Neural cell (in vitro differentiated cells): ENCODE measurements at regions not wholly inside any gene's neighbourhood (a gene's known extent, or its start where the extent isn't known, plus 50 kb on each side); places are given as distances from the start of the nearest gene placed in this dataset.
"Not testable (repeated sequence)": the region's sequence is repeated elsewhere in the genome, so short reads cannot be mapped to it uniquely, and the experiment has no call there.

Source experiments
- H2AFZ ChIP-seq: fragments of 200-600, 300-800 bp; sonication (generic), shearing (Covaris generic); 2 replicates; pipeline ENCODE4 v1.6.0; 2014; ENCODE audit warnings: low read depth, mild to moderate bottlenecking, antibody characterized with exemption, low read length, moderate library complexity
- H3F3A ChIP-seq: fragments of 200-600 bp; shearing (Covaris generic); 2 replicates; pipeline ENCODE4 v1.6.1; 2016; ENCODE audit warnings: mild to moderate bottlenecking, moderate library complexity, mixed read lengths, antibody characterized with exemption, low read length; ENCODE audit not compliant: insufficient read depth, poor library complexity, severe bottlenecking
- H3K27ac ChIP-seq: fragments of 200-600, 300-800 bp; sonication (generic), shearing (Covaris generic); 2 replicates; pipeline ENCODE4 v1.5.1; 2014; ENCODE audit warnings: mild to moderate bottlenecking, low read length, moderate library complexity
- H3K27me3 ChIP-seq: fragments of 300-800, 200-600 bp; sonication (generic), shearing (Covaris generic); 2 replicates; pipeline ENCODE4 v1.6.0; 2014; ENCODE audit warnings: mild to moderate bottlenecking, low read depth, low read length, moderate library complexity; ENCODE audit not compliant: insufficient read depth
- H3K36me3 ChIP-seq: fragments of 300-800, 200-600 bp; sonication (generic), shearing (Covaris generic); 2 replicates; pipeline ENCODE4 v1.5.1; 2014; ENCODE audit warnings: mild to moderate bottlenecking, antibody characterized with exemption, low read length, moderate library complexity; ENCODE audit not compliant: insufficient read depth
- H3K4me2 ChIP-seq: fragments of 300-800, 200-600 bp; sonication (generic), shearing (Covaris generic); 2 replicates; pipeline ENCODE4 v1.6.0; 2014; ENCODE audit warnings: mild to moderate bottlenecking, low read length
- H3K4me3 ChIP-seq: fragments of 300-800, 200-600 bp; sonication (generic), shearing (Covaris generic); 2 replicates; pipeline ENCODE4 v1.5.1; 2014; ENCODE audit warnings: mild to moderate bottlenecking, low read length, moderate library complexity
- H3K79me2 ChIP-seq: fragments of 200-600 bp; shearing (Covaris generic); replicated peaks from 2 replicates; pipeline ENCODE4 v1.6.0; 2014; ENCODE audit warnings: mild to moderate bottlenecking, low read length, moderate library complexity; ENCODE audit not compliant: insufficient read depth
- H3K9ac ChIP-seq: fragments of 300-800, 200-600 bp; sonication (generic), shearing (Covaris generic); 2 replicates; pipeline ENCODE4 v1.6.1; 2016; ENCODE audit warnings: mild to moderate bottlenecking, low read length, mixed read lengths
- H3K9me2 ChIP-seq: fragments of 200-600 bp; shearing (Covaris generic); 2 replicates; pipeline ENCODE4 v1.6.1; 2016; ENCODE audit warnings: mild to moderate bottlenecking, low read length, mixed read lengths; ENCODE audit not compliant: insufficient read depth
- H3K9me3 ChIP-seq: fragments of 200-600, 300-800 bp; sonication (generic), shearing (Covaris generic); 2 replicates; pipeline ENCODE4 v1.6.1; 2016; ENCODE audit warnings: mild to moderate bottlenecking, mixed run types, low read length, moderate library complexity, mixed read lengths
- H4K20me1 ChIP-seq: fragments of 200-600 bp; shearing (Covaris generic); 2 replicates; pipeline ENCODE4 v1.6.1; 2016; ENCODE audit warnings: mild to moderate bottlenecking, mixed run types; ENCODE audit not compliant: insufficient read depth

DNA sequence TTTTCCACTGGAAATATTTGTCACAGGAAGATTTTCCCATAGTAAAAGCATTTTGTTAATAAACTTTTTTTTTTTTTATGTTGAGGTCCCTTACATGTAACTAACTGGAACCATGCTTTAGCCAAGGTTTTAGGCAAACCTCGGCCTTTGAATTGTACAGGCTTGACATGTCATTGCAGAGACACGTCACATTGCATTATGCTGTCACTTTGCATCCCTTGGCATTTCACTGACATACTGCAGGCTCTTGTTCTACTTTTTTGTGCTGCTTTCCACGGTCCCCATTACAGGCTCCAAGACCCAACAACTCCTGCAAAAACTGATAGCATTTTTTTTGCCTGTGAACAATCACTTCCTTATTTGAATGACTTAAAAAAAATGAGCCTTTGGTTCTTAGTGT lies 724.3 kb downstream of the TTLL7 start:
- H3K27me3 ChIP-seq, H3K27ac ChIP-seq, H3K36me3 ChIP-seq, H4K20me1 ChIP-seq, H3K79me2 ChIP-seq, H3K4me2 ChIP-seq, H3K9me2 ChIP-seq, H2AFZ ChIP-seq, H3K4me3 ChIP-seq, H3K9ac ChIP-seq, H3K9me3 ChIP-seq, H3F3A ChIP-seq: not testable (repeated sequence)

GRCh38 chr1:83272484-83272883 lies 726.4 kb downstream of the TTLL7 start:
- not testable (repeated sequence) for H3K4me3 ChIP-seq, H3F3A ChIP-seq, H3K27ac ChIP-seq, H3K9ac ChIP-seq, H3K4me2 ChIP-seq, H3K9me2 ChIP-seq, H2AFZ ChIP-seq, H3K79me2 ChIP-seq, H3K27me3 ChIP-seq, H3K9me3 ChIP-seq, H3K36me3 ChIP-seq, H4K20me1 ChIP-seq

DNA sequence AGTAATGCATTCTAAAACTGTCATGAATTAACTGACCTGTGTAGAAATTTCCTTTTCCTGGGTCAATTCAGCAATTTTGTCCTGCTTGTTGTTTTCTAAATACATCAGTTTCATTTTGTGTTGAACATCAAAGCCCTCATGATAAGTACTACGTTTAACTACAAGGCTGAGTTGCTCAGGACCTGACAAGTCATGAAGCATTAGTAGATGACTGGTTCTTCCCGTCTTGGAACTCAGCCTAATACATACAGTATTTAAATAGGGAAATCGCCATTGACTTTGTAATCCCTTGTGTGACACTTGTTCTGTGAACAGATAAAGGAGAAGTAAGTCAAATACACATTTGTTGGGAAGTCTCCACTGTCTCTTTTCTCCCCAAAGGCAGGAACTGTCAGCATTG lies 727.1 kb downstream of the TTLL7 start:
- not testable (repeated sequence) for H3K9ac ChIP-seq, H3K9me2 ChIP-seq, H4K20me1 ChIP-seq, H3K9me3 ChIP-seq, H3K4me2 ChIP-seq, H3K27ac ChIP-seq, H3K79me2 ChIP-seq, H3K4me3 ChIP-seq, H3F3A ChIP-seq, H2AFZ ChIP-seq, H3K36me3 ChIP-seq, H3K27me3 ChIP-seq

GRCh38 chr1:83270801-83271200 lies 728.1 kb downstream of the TTLL7 start:
- not testable (repeated sequence) for H3K9me3 ChIP-seq, H3K9me2 ChIP-seq, H3K4me2 ChIP-seq, H3K9ac ChIP-seq, H3K4me3 ChIP-seq, H3K27me3 ChIP-seq, H2AFZ ChIP-seq, H3K36me3 ChIP-seq, H3F3A ChIP-seq, H3K27ac ChIP-seq, H3K79me2 ChIP-seq, H4K20me1 ChIP-seq

DNA sequence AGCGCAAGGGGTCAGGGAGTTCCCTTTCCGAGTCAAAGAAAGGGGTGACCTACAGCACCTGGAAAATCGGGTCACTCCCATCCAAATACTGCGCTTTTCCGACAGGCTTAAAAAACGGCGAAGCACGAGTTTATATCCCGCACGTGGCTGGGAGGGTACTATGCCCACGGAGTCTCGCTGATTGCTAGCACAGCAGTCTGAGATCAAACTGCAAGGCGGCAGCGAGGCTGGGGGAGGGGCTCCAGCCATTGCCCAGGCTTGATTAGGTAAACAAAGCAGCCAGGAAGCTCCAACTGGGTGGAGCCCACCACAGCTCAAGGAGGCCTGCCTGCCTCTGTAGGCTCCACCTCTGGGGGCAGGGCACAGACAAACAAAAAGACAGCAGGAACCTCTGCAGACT lies 735.1 kb downstream of the TTLL7 start:
- H3K9me2 ChIP-seq, H3K36me3 ChIP-seq, H2AFZ ChIP-seq, H3K4me2 ChIP-seq, H4K20me1 ChIP-seq, H3K27me3 ChIP-seq, H3K9ac ChIP-seq, H3K27ac ChIP-seq, H3K4me3 ChIP-seq, H3F3A ChIP-seq, H3K79me2 ChIP-seq, H3K9me3 ChIP-seq: not testable (repeated sequence)

DNA sequence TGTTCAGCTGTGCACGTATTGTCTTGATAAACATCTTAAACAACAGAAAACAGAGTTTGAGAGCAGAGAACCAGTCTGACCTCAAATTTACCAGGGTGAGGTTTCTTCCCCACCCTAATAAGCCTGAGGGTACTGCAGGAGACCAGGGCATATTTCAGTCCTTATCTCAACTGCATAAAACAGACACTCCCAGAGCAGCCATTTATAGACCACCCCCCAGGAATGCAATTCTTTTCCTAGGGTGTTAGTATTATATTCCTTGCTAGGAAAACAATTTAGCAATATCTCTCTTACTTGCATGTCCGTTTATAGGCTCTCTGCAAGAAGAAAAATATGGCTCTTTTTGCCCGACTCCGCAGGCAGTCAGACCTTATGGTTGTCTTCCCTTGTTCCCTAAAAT lies 747.2 kb downstream of the TTLL7 start:
- H3K27ac ChIP-seq, H3K79me2 ChIP-seq, H3K4me2 ChIP-seq, H3K36me3 ChIP-seq, H4K20me1 ChIP-seq, H3K9me3 ChIP-seq, H2AFZ ChIP-seq, H3K9ac ChIP-seq, H3K27me3 ChIP-seq, H3K9me2 ChIP-seq, H3F3A ChIP-seq, H3K4me3 ChIP-seq: not testable (repeated sequence)

DNA sequence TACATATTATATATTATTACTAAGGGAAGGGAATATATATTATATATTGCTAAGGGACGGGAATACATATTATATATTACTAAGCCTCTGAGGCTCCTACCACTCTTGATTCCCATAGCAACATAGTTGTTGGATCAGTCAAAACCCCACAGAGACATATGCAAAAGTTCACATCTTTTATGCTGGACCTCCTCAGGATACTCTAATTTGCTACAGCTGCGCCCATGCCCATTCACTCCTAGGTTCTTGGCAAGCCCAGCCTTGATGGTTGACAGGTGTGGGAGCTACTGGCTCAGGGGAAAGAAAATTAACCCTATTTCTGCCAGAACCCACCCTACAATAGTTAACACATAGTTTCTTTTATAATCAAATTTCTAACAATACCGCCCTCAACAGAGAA lies 752.2 kb downstream of the TTLL7 start:
- H3K27me3 ChIP-seq, H3K4me3 ChIP-seq, H3K9me2 ChIP-seq, H2AFZ ChIP-seq, H3K79me2 ChIP-seq, H3K27ac ChIP-seq, H3K9me3 ChIP-seq, H3K9ac ChIP-seq, H3F3A ChIP-seq, H4K20me1 ChIP-seq, H3K36me3 ChIP-seq, H3K4me2 ChIP-seq: not testable (repeated sequence)

DNA sequence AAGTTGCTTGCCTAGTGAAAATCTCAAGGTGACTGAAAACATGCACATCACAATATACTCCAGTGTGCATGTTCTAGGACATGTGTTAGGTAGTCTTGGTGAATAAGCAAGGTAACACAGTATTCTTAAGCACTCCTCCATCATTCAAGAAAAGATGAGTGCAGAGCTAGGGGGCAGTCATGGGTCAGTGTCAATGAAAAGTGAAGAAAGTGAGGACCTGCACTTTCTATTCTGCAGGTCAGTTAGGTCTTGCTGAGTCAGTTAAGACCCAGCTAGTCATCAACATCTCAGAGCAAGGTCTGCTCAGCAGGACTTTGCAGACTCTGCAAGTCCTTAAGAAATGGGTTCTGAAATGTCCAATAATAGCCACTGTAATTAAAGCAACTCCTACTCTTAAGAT lies 754.1 kb downstream of the TTLL7 start:
- H3K27me3 ChIP-seq, H3K4me3 ChIP-seq, H3F3A ChIP-seq, H3K9me2 ChIP-seq, H3K9me3 ChIP-seq, H3K4me2 ChIP-seq, H3K9ac ChIP-seq, H3K79me2 ChIP-seq, H3K36me3 ChIP-seq, H4K20me1 ChIP-seq, H2AFZ ChIP-seq, H3K27ac ChIP-seq: not testable (repeated sequence)
